Cardiac muscle cell (in vitro differentiated cells and primary cell): ENCODE measurements at regions not wholly inside any gene's neighbourhood (a gene's known extent, or its start where the extent isn't known, plus 50 kb on each side); places are given as distances from the start of the nearest gene placed in this dataset.
"Not testable (repeated sequence)": the region's sequence is repeated elsewhere in the genome, so short reads cannot be mapped to it uniquely, and the experiment has no call there.

Experiments
- DNase-seq, 2 donors: peaks; one replicate each; pipeline versions ENCODE4 v3.0.0 to v3.0.0-alpha.2; 2010 to 2017; ENCODE audit warnings: low read depth in 1 of 2, low spot score in 1 of 2
- H3K27ac ChIP-seq: fragments of 200-600 bp; sonication (generic); 2 replicates; pipeline ENCODE4 v1.5.1; 2016
- H3K27me3 ChIP-seq: fragments of 200-600 bp; sonication (generic); 2 replicates; pipeline ENCODE4 v1.6.0; 2016; ENCODE audit warnings: control low read depth
- H3K36me3 ChIP-seq: fragments of 200-600 bp; sonication (generic); 2 replicates; pipeline ENCODE4 v1.5.1; 2016; ENCODE audit warnings: control low read depth
- H3K4me1 ChIP-seq: fragments of 200-600 bp; sonication (generic); 2 replicates; pipeline ENCODE4 v1.8.1; 2017; ENCODE audit warnings: low read depth, mild to moderate bottlenecking, mixed run types
- H3K4me3 ChIP-seq: fragments of 200-600 bp; sonication (generic); 2 replicates; pipeline ENCODE4 v1.5.1; 2016; ENCODE audit warnings: mild to moderate bottlenecking
- H3K9me3 ChIP-seq: fragments of 200-600 bp; sonication (generic); 2 replicates; pipeline ENCODE4 v1.5.1; 2017; ENCODE audit warnings: low read depth, mild to moderate bottlenecking, control low read depth
- TF ChIP-seq, protein P1 (sequence below): IDR thresholded peaks from 2 replicates; pipeline ENCODE4 v1.5.1; 2012; ENCODE audit warnings: low read depth, mild to moderate bottlenecking, low read length

DNA sequence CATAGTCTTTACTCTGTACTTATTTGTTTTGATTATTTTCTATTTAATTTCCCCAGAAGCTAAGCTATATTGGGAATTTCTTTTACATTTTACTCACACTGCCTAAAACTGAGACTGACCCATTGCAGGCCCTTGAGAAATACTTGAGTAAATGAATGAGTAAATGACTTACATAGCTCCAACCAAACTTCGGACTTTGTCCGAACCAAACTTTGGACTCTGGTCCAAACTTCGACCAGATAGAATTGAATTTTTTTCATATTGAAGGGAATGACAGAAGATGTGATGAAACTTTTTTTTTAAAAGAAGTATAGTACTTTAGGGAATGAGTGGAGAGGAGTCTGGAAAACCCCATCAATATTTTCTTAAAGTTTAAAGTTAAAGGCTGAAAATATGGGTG, 75.6 kb upstream of the MYRIP start:
- Histone ChIP-seq H3K27ac (no peak overlapping the region), H3K36me3 (no peaks in the 10 kb centered on the region), H3K27me3 (no peaks in the 10 kb centered on the region), H3K9me3 (no peaks in the 10 kb centered on the region), H3K4me1 (no peaks in the 10 kb centered on the region), H3K4me3 (no peak overlapping the region)
- DNase-seq, result no peak
- TF ChIP-seq, protein P1, sequence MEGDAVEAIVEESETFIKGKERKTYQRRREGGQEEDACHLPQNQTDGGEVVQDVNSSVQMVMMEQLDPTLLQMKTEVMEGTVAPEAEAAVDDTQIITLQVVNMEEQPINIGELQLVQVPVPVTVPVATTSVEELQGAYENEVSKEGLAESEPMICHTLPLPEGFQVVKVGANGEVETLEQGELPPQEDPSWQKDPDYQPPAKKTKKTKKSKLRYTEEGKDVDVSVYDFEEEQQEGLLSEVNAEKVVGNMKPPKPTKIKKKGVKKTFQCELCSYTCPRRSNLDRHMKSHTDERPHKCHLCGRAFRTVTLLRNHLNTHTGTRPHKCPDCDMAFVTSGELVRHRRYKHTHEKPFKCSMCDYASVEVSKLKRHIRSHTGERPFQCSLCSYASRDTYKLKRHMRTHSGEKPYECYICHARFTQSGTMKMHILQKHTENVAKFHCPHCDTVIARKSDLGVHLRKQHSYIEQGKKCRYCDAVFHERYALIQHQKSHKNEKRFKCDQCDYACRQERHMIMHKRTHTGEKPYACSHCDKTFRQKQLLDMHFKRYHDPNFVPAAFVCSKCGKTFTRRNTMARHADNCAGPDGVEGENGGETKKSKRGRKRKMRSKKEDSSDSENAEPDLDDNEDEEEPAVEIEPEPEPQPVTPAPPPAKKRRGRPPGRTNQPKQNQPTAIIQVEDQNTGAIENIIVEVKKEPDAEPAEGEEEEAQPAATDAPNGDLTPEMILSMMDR, result no peak

DNA sequence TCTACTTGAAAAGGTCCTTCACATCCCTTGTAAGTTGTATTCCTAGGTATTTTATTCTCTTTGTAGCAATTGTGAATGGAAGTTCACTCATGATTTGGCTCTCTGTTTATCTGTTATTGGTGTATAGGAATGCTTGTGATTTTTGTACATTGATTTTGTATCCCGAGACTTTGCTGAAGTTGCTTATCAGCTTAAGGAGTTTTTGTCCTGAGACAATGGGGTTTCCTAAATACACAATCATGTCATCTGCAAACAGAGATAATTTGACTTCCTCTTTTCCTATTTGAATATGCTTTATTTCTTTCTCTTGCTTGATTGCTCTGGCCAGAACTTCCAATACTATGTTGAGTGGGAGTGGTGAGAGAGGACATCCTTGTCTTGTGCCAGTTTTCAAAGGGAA, 69.8 kb upstream of the MYRIP start:
- H3K27me3 ChIP-seq, H3K4me1 ChIP-seq, H3K9me3 ChIP-seq, DNase-seq, H3K36me3 ChIP-seq, H3K4me3 ChIP-seq, H3K27ac ChIP-seq: not testable (repeated sequence)

DNA sequence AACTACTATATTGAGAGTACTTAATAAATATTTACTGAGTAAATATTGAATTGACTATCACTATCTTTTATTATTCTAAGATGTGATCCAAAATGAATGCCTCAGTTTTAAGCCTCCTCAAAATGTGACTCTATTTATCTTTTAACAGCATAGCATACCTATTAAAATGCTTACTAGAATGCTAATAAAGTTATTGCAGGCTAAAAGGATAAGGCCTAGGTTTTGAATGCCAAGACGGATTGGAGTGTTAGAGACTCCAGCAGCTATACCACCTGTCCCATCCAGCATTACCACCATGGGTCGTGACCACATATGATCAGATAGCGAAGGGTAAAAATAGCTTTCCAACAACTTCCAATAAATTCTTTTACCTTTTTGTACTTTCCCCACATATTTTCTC, 64.7 kb upstream of the MYRIP start:
- H3K9me3 ChIP-seq, result no peaks in the 10 kb centered on the region
- no peaks in the 10 kb centered on the region for H3K4me1 ChIP-seq
- H3K27me3 ChIP-seq, result no peaks in the 10 kb centered on the region
- H3K36me3 ChIP-seq, result no peaks in the 10 kb centered on the region
- TF ChIP-seq, protein P1, result no peak
- DNase-seq, result no peak
- H3K27ac ChIP-seq, result no peak overlapping the region
- no peak overlapping the region for H3K4me3 ChIP-seq

DNA sequence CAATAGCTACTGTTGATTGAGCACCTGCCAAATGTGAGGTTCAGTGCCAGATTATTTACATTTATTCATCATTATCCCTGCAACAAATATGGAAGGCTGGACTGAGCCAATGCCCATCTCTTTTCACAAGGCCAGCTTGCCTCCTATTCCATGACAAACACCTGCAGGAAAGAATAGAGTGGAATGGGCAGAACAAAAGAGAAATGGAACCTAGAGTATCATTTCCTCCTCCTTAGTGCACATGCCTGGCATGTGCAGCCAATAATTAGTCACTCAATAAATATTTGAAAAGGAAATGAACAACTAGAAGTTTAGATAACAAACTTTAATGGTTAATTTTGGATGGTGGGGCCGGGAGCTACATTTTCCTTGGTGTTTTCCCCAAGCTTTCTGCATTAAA, 61.4 kb upstream of the MYRIP start:
- TF ChIP-seq, protein P1, result no peak
- Histone ChIP-seq H3K9me3 (no peaks in the 10 kb centered on the region), H3K36me3 (no peaks in the 10 kb centered on the region), H3K27me3 (no peaks in the 10 kb centered on the region), H3K27ac (no peak overlapping the region), H3K4me1 (no peaks in the 10 kb centered on the region), H3K4me3 (no peak overlapping the region)
- DNase-seq, result no peak

DNA sequence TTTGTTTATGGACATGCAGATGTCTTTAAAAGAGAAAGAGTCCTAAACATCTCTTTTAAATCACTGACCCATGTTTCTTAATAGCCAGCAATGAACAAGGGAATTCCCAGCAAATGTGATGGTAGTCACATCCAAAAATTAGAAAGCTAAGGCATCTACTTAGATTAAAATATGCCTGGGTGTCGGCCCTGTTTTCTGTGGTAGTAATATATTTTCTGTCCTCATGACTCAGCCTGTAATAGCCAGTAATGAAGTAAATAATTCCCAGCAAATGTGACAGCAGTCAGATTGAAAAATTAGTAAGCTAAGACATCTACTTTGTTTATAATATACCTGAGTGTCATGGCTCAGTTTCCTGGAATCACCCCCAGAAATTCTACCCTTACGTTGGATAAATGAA, 60.6 kb upstream of the MYRIP start:
- H3K27me3 ChIP-seq, result no peaks in the 10 kb centered on the region
- no peaks in the 10 kb centered on the region for H3K4me1 ChIP-seq
- DNase-seq, result no peak
- no peaks in the 10 kb centered on the region for H3K9me3 ChIP-seq
- H3K36me3 ChIP-seq, result no peaks in the 10 kb centered on the region
- no peak overlapping the region for H3K27ac ChIP-seq
- TF ChIP-seq, protein P1, result no peak
- H3K4me3 ChIP-seq, result no peak overlapping the region

DNA sequence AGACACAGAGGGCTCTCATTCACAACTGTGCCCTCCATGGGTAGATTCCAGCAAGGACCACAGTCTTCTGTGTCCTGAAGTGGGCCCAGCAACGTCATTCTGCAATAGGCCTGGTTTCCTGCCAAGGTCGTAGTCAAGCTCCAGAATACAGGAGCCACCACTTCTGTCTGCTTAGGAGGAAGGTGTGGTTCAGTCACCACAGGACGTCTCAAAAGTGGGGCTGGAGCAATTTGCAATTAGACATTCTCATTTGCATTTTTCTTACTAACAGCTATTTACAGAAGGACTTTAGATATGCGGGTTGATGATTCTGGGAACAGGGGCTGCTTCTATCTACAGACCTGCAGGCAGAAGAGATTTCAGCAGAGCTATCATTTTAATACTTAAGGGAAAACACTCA, 58.7 kb upstream of the MYRIP start:
- TF ChIP-seq, protein P1, result no peak
- no peaks in the 10 kb centered on the region for H3K4me1 ChIP-seq
- no peak for DNase-seq
- no peaks in the 10 kb centered on the region for H3K27me3 ChIP-seq
- H3K4me3 ChIP-seq, result no peak overlapping the region
- H3K9me3 ChIP-seq, result no peaks in the 10 kb centered on the region
- H3K36me3 ChIP-seq, result no peaks in the 10 kb centered on the region
- H3K27ac ChIP-seq, result no peak overlapping the region
